NB4 (cell line): ENCODE measurements at regions not wholly inside any gene's neighbourhood (a gene's known extent, or its start where the extent isn't known, plus 50 kb on each side); places are given as distances from the start of the nearest gene placed in this dataset.

Source experiments
- CTCF ChIP-seq: IDR thresholded peaks from one replicate; pipeline ENCODE4 v1.5.1; 2012; ENCODE audit warnings: low read depth, low read length
- MYC ChIP-seq: IDR thresholded peaks from 2 replicates; pipeline ENCODE4 v1.6.1; 2011; ENCODE audit warnings: low read depth, low read length
- POLR2A ChIP-seq: IDR thresholded peaks from 2 replicates; pipeline ENCODE4 v1.6.1; 2011; ENCODE audit warnings: mild to moderate bottlenecking; ENCODE audit not compliant: insufficient read length; ENCODE audit errors: extremely low read depth

- TF ChIP-seq CTCF = no peak
- no peak for TF ChIP-seq POLR2A
- no peak for TF ChIP-seq MYC
These were observed 85.9 kb upstream of the ACSL3 start for GRCh38 chr2:222774941-222775340.
